HG03064 (cell line): ENCODE measurements at regions not wholly inside any gene's neighbourhood (a gene's known extent, or its start where the extent isn't known, plus 50 kb on each side); places are given as distances from the start of the nearest gene placed in this dataset.
"Not testable (repeated sequence)": the region's sequence is repeated elsewhere in the genome, so short reads cannot be mapped to it uniquely, and the experiment has no call there.

Experiments
- ATAC-seq: cut with Tn5 transposase; IDR thresholded peaks from one replicate; pipeline ENCODE4 v1.9.1; 2021; ENCODE audit warnings: low read depth; ENCODE audit not compliant: unreplicated experiment

DNA sequence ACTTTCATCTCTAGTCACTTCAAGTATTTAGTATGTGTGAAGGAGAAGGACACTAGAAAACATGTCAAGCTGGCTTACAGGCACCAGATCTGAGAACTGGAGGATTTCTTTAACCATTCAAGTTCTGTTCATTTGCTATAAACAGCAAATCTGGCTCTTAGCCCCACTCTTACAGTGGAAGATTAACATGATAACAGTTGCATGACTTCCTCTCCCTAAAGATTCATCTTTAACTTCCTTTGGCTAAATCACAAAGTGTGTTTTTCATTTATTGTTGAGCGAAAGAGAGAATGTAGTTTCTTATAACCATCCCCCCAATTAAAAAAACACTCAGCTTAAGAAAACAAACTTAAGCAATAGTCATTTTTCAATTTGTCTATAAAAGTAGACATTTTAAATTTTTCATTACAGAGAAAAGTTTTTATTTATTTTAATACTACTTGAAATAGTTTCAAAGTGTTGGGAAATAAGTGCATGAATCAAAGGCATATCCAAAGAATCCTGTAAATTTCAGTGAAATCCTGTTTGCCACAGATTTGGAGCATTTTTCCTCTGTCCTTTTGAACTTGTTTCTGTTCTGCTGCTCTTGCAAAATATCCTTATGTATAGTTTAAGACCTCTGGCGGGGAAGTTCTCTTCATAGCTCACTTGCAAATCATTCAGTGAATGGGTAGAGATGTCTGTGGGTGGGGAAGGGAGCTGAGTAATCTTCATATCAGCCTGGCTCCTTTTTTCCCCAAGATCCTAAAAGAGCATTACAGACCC is 241.0 kb upstream of the RBBP8 start:
- ATAC-seq, result no peak

DNA sequence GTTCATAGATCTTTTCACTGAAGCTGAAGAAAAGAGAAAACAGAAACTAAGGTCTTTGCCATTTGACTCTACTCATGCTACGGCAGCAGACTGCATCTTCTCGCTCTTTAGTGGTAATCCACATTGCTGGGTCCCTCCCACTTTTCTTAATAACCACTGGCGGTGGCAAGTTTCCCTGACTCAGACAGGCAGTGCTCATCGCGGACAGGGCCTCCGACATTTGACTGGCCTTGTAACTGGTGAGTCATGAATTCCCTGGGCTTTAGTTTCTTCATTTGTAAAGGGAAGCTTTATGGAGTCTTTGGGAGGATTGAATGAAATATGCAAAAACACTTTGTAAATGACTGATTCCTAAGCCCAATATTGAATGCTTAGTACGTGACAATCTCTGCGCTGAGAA is 238.2 kb upstream of the RBBP8 start:
- ATAC-seq, result no peak

- ATAC-seq, result no peak
These were observed 237.5 kb upstream of the RBBP8 start for GRCh38 chr18:22695674-22696073.

- no peak for ATAC-seq
These were observed 235.6 kb upstream of the RBBP8 start for GRCh38 chr18:22697561-22697960.

DNA sequence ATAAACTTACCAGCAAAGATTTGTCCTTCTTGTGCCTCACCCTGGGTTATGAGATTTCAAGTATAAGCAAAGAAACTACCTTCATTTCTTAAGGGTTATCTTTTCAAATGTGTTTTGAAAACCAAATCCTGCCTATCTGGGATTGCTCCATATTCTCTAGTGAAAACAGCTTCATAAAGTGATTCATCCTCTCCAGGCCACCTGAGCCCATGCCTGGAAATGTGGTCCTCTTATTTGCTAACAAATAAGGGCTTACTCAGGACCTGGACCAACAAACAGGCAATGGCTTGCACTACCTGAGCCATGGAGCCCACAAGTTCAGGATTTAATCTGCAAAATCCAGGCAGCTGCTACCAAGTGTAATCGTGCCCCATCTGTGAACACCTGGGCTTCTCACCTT is 234.4 kb upstream of the RBBP8 start:
- no peak for ATAC-seq

- ATAC-seq, result no peak
These were observed 233.5 kb upstream of the RBBP8 start for GRCh38 chr18:22699629-22700028.

- ATAC-seq, result no peak
These were observed 232.2 kb upstream of the RBBP8 start for GRCh38 chr18:22700920-22701319.

- ATAC-seq, result no peak
These were observed 231.8 kb upstream of the RBBP8 start for GRCh38 chr18:22701326-22701725.

DNA sequence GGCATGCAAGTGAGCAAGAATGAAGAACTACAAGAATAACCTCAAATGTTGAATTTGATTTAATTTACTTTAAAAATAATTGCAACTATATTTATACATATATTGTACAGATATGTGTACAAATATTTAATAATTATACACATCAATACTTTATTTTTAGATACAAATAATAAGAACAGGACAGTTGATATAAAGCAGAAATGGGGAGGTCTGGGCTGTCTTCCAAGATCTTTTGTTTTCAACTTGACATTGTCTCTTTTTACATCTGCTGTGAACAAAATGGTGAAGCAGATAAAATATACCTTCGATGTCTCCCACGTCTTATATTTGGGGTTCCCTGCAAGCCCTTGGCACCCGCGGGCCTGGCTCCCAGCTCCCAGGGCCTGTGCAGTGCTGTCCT is 231.3 kb upstream of the RBBP8 start:
- no peak for ATAC-seq

DNA sequence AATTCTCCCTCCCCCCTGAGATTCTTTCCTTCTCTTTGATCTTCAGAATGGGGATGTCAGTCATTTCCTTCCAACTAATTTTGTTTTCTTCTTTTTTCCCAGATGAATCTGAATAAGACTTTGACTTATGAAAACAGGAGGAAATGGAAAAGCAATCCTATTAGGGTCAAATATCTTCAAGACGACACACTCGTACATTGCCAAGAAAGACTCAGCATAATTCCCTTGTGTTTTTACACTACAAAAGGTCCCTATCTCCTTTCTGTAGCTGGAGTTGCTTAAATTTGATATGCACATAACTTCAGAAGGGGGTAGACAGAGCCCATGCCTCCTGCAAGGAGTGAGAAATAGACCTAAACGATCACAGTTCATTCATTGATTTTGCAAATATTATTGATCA is 230.3 kb upstream of the RBBP8 start:
- ATAC-seq, result no peak

- ATAC-seq, result no peak
These were observed 229.1 kb upstream of the RBBP8 start for GRCh38 chr18:22703883-22704585.

GRCh38 chr18:22704586-22704918 is 228.6 kb upstream of the RBBP8 start:
- no peak for ATAC-seq

DNA sequence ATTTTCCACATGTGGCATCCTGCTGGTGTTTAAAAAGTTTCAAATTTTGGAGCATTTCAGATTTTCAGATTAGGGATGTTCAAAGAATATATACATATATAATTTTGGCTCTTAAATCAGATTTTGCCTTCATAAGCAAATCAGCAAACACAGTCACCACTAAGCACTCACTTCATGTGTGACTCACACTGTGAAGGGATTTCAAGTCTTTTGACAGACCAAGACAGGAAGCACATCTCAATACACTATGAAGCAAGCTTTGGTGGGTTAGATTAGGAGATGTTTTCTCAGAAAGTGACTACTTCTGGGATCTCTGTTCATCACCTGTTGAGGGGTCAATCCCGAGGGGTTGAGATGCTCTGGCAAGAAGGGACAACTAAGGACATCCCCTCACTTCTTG is 227.8 kb upstream of the RBBP8 start:
- no peak for ATAC-seq

DNA sequence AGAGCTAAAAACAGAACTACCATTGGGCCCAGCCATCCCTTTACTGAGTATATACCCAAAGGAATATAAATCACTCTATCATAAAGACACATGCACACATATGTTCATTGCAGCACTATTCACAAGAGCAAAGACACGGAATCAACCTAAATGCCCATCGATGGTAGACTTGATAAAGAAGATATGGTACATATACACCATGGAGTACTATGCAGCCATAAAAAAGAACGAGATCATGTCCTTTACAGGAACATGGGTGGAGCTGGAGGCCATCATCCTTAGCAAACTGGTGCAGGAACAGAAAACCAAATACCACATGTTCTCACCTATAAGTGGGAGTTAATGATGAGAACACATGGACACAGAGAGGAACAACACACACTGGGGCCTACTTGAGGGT is 227.1 kb upstream of the RBBP8 start:
- ATAC-seq, result not testable (repeated sequence)

DNA sequence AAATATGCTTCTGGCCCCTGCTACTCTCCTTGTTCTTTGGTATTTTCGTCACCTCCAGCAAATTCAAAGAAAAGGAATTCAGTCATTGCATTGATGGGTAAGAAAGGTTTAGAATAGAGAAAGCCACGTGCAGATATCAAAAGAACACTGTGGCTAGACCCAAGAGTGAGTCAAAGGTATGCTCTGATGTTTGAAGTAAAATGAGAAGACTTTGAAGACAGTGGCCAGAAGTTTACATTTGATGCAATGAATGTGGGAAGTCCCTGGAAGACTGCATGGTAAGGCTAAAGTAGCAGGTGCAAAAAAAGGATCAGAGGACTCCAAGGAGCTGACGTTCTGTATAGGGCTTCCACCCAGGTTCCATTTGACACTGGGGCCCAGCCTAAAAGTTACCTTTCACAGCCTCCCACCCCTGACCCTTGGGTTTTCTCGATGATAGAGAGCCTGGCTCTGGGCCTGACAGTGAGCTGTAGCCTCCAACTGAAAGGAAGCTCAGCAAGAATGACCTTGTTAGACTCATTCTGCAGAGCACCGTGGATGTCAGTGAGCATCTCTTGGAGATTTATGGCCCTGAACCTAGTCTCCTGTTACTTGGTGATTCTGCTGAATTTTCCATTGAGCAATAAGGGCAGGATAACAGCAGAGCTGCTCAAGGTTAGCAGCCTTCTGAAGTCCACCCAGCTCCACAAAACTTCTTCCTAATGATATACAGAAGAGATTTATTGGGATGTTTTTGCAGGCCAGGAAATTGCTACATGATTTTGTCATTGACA is 223.7 kb upstream of the RBBP8 start:
- no peak for ATAC-seq

- ATAC-seq, result no peak
These were observed 222.4 kb upstream of the RBBP8 start for GRCh38 chr18:22710673-22711191.

DNA sequence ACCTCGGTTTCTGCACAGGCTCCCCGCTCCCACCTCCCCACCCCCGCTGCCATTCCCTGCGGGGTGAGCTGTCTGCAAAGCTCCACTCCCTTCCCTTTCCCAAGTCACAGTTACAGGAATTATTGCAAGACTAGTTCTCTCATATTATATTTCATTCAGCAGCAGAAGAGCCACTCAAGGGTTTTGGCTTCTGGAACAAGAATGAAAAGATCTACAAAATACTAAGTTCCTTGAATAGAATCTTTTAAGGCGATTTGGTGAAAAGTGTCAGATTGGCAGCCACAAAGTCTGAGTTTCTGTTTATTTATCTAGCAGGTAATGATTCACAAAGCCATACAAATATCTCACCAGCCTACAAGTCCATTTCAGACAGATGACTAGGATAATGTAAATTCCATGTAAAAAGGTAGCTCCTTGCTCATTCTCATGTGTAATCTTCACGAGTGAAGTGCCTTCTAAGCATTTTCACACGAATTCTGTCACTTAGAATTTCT is 221.9 kb upstream of the RBBP8 start:
- ATAC-seq, result no peak

GRCh38 chr18:22713511-22713910 is 219.6 kb upstream of the RBBP8 start:
- ATAC-seq, result no peak

- ATAC-seq, result not testable (repeated sequence)
These were observed 215.6 kb upstream of the RBBP8 start for GRCh38 chr18:22717536-22717935.

DNA sequence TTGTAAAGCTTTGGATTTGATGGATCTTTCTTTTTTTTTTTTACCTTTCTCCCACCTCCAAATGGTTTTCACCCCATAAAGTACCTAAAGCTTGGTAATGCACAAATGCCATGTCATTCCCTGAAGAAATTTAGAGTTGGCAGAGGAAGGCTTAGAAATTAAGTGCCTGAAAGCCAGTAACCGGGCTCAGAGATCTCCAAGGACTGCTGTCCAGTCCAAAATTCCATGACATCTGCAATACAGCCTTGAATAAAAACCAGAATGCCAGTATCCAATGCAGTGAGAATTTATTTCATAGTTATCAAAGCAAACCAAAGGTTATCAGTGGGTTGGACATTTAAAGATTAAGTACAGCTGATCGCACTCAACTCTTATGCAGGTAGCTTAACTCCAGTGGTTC is 209.9 kb upstream of the RBBP8 start:
- ATAC-seq, result no peak

DNA sequence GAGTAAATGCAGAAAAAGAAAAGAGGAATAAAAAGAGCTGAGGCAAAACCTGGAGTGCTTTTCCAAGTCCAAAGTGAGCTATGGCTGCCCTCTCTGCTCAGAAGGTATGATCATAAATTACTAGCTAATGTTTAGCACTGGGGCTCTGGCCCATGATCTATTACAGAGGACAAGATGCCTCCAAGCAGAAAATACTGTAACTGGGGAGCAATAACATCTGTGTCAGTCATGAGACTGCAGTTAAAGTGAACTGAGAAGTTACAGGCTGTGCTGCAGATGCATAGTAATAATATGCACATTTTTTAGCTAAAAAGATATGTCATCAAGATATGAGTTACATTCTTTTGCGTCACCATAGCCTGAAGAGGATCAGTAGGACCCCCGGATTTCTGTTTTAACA is 209.4 kb upstream of the RBBP8 start:
- no peak for ATAC-seq
